ENCODE measurements at regions not wholly inside any gene's neighbourhood (a gene's known extent, or its start where the extent isn't known, plus 50 kb on each side); places are given as distances from the start of the nearest gene placed in this dataset.
A peak's percentile ranks its signal among the peaks of the same experiment; 100 is the strongest.

DNA sequence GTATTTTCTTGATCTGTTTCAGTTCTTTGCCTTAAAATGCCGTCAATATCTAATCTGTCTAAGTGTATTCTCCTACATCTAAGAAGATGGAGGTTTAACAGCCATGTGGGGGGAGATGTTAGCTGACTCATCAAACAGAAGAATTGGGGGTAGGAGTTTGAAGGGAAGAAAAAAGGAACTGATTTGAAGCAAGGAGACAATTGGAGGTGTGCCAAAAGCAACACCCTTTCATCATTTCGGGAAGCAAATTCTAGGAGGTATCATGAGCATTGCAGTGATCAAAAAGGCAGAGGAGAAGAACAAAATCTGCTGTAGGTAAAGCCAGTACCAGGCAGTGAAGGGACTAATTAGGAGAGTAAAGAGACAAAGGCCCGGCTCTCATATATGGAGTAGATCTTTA, 337.3 kb upstream of the TBC1D5 start:
- no peaks in the 10 kb centered on the region for H3K27me3 ChIP-seq (replicated peaks in 2 of 5; ENCODE audit: control insufficient read depth in 4 of 5, insufficient read depth in 5 of 5, low read length in 4 of 5)
- H3K4me3 ChIP-seq (ENCODE audit: control insufficient read depth in 1 of 7, extremely low read depth in 1 of 7, insufficient read depth in 4 of 7, low read depth in 2 of 7, low read length in 6 of 7): no peak overlapping the region
- peak; percentile 72 to 90 (median 88) for DNase-seq
- H3K36me3 ChIP-seq (ENCODE audit: control insufficient read depth in 4 of 4, insufficient read depth in 4 of 4, low read length in 3 of 4): no peaks in the 10 kb centered on the region
- no peak overlapping the region for H3K27ac ChIP-seq (ENCODE audit: insufficient read depth in 1 of 2, low read depth in 1 of 2, low read length in 2 of 2, poor library complexity in 1 of 2, severe bottlenecking in 2 of 2)
- ChIA-PET CTCF (interaction anchor here (0.6 kb wide), 1 partner anchor 606 kb away, joined by 3 read pairs; no protein-coding TSS in a partner anchor), POLR2A (no interaction called here)
- H3K9me3 ChIP-seq (ENCODE audit: control extremely low read depth in 1 of 5, control insufficient read depth in 4 of 5, insufficient read depth in 2 of 5, low read depth in 1 of 5, low read length in 4 of 5): peaks cover 0 to 4% (median 0%) of the 10 kb centered on the region in 5 experiments
- WGBS (ENCODE audit: insufficient coverage): 0% methylated on average over 1 of the region's 3 CpGs
- peaks cover 5 to 32% (median 25%) of the 10 kb centered on the region in 4 experiments for H3K4me1 ChIP-seq (ENCODE audit: control extremely low read depth in 1 of 4, control insufficient read depth in 4 of 4, insufficient read depth in 4 of 4, low read length in 3 of 4)

DNA sequence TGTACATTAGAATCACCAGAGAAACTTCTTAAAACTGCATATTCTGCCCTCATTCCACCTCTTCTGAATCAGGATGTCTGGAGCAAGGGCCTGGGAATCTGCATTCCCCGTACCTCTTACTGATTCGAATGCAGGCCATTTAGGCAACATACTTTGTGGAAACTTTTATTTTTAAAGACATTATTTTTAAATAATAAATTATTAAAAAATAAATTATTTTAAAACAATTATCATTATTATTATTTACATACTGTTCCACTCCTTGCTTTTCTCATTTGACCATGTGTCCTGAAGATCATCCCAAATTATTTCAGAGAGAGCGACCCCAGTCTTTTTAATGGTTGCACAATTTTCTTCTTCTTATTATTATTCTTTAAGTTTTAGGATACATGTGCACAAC, 336.6 kb upstream of the TBC1D5 start:
- H3K4me3 ChIP-seq (ENCODE audit: control insufficient read depth in 1 of 7, extremely low read depth in 1 of 7, insufficient read depth in 4 of 7, low read depth in 2 of 7, low read length in 6 of 7): no peak overlapping the region
- peaks cover 5 to 32% (median 25%) of the 10 kb centered on the region in 4 experiments for H3K4me1 ChIP-seq (ENCODE audit: control extremely low read depth in 1 of 4, control insufficient read depth in 4 of 4, insufficient read depth in 4 of 4, low read length in 3 of 4)
- no peak for DNase-seq
- WGBS (ENCODE audit: insufficient coverage): no CpG with 5 or more reads among the region's 3 CpGs
- no peak overlapping the region for H3K27ac ChIP-seq (ENCODE audit: insufficient read depth in 1 of 2, low read depth in 1 of 2, low read length in 2 of 2, poor library complexity in 1 of 2, severe bottlenecking in 2 of 2)
- H3K27me3 ChIP-seq (replicated peaks in 2 of 5; ENCODE audit: control insufficient read depth in 4 of 5, insufficient read depth in 5 of 5, low read length in 4 of 5): no peaks in the 10 kb centered on the region
- CTCF ChIA-PET: no interaction called here
- H3K36me3 ChIP-seq (ENCODE audit: control insufficient read depth in 4 of 4, insufficient read depth in 4 of 4, low read length in 3 of 4): no peaks in the 10 kb centered on the region
- POLR2A ChIA-PET: no interaction called here
- H3K9me3 ChIP-seq (ENCODE audit: control extremely low read depth in 1 of 5, control insufficient read depth in 4 of 5, insufficient read depth in 2 of 5, low read depth in 1 of 5, low read length in 4 of 5): peaks cover 0 to 4% (median 0%) of the 10 kb centered on the region in 5 experiments

DNA sequence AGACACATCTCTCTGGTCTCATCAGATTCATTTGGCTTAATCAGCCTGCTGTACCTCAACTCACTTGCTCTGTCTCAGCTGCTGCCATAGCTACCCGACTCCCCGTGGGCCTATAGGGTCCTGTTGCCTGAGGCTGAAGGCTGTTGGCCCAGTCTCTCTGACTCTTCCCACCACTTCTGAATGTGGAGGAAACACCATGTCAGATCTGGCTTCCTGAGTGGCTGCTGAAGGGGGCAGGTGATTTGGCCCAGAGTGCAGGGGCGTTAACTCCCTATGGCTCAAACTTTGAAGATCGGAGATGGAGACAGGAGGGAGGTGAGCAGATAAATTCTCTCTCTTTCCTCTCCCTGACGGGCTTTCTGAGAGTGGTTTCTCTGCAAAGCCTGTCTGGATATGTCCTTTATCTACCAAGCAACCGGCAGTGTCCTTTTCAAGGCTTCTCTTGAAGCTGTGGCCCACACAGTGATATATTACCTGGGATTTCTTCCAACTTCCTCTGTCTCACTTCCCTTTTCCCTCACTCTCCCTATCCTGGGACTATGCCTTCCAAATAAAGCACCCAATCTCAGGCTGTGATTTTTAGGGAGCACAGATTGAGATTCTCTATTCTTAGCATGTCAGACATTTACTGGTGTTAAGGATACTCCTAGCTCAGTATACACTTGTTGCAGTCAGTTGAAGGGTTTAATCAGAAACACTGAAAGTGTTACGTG, 334.9 kb upstream of the TBC1D5 start:
- CTCF ChIA-PET: no interaction called here
- Histone ChIP-seq H3K4me3 (ENCODE audit: control insufficient read depth in 1 of 7, extremely low read depth in 1 of 7, insufficient read depth in 4 of 7, low read depth in 2 of 7, low read length in 6 of 7) (peak overlapping the region in 1 of 7 experiments; percentile 27), H3K36me3 (ENCODE audit: control insufficient read depth in 4 of 4, insufficient read depth in 4 of 4, low read length in 3 of 4) (no peaks in the 10 kb centered on the region), H3K27me3 (replicated peaks in 2 of 5; ENCODE audit: control insufficient read depth in 4 of 5, insufficient read depth in 5 of 5, low read length in 4 of 5) (no peaks in the 10 kb centered on the region), H3K9me3 (ENCODE audit: control extremely low read depth in 1 of 5, control insufficient read depth in 4 of 5, insufficient read depth in 2 of 5, low read depth in 1 of 5, low read length in 4 of 5) (no peaks in the 10 kb centered on the region), H3K27ac (ENCODE audit: insufficient read depth in 1 of 2, low read depth in 1 of 2, low read length in 2 of 2, poor library complexity in 1 of 2, severe bottlenecking in 2 of 2) (no peak overlapping the region), H3K4me1 (ENCODE audit: control extremely low read depth in 1 of 4, control insufficient read depth in 4 of 4, insufficient read depth in 4 of 4, low read length in 3 of 4) (peaks cover 5 to 32% (median 25%) of the 10 kb centered on the region in 4 experiments)
- POLR2A ChIA-PET: interaction anchor here (0.6 kb wide), 1 partner anchor 9 kb away, joined by 6 read pairs; no protein-coding TSS in a partner anchor
- DNase-seq: peak in 2 of 3 donors; percentile 58 to 68
- 12% methylated on average over 7 of the region's 7 CpGs for WGBS (ENCODE audit: insufficient coverage)

DNA sequence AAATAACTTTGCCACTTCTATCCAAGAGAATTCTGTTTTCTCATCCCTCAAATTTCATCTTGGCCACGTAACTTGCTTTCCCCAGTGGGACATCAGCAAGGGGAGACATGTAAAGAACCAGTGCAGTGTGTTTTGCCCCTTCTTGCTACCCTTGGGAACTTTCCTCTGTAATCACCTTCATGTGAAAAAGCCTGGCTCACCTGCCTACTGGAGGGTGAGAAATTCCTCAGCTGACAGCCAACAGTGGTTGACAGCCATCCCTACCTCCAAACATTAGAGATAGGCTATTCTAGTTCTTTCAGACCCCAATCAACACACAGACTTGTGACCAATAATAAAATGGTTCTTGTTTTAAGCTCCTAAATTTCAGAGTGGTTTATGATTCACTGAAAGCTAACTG, 333.9 kb upstream of the TBC1D5 start:
- no peak overlapping the region for H3K27ac ChIP-seq (ENCODE audit: insufficient read depth in 1 of 2, low read depth in 1 of 2, low read length in 2 of 2, poor library complexity in 1 of 2, severe bottlenecking in 2 of 2)
- DNase-seq: no peak
- CTCF ChIA-PET: interaction anchor here (1.1 kb wide), 1 partner anchor 27 kb away, joined by 3 read pairs; no protein-coding TSS in a partner anchor
- H3K27me3 ChIP-seq (replicated peaks in 2 of 5; ENCODE audit: control insufficient read depth in 4 of 5, insufficient read depth in 5 of 5, low read length in 4 of 5): no peaks in the 10 kb centered on the region
- POLR2A ChIA-PET: interaction anchor here (0.6 kb wide), 1 partner anchor 162 kb away, joined by 6 read pairs; no protein-coding TSS in a partner anchor
- no peaks in the 10 kb centered on the region for H3K9me3 ChIP-seq (ENCODE audit: control extremely low read depth in 1 of 5, control insufficient read depth in 4 of 5, insufficient read depth in 2 of 5, low read depth in 1 of 5, low read length in 4 of 5)
- 100% methylated on average over 1 of the region's 1 CpG for WGBS (ENCODE audit: insufficient coverage)
- H3K36me3 ChIP-seq (ENCODE audit: control insufficient read depth in 4 of 4, insufficient read depth in 4 of 4, low read length in 3 of 4): no peaks in the 10 kb centered on the region
- H3K4me1 ChIP-seq (ENCODE audit: control extremely low read depth in 1 of 4, control insufficient read depth in 4 of 4, insufficient read depth in 4 of 4, low read length in 3 of 4): peaks cover 5 to 32% (median 26%) of the 10 kb centered on the region in 4 experiments
- H3K4me3 ChIP-seq (ENCODE audit: control insufficient read depth in 1 of 7, extremely low read depth in 1 of 7, insufficient read depth in 4 of 7, low read depth in 2 of 7, low read length in 6 of 7): peak overlapping the region in 1 of 7 experiments; percentile 7

DNA sequence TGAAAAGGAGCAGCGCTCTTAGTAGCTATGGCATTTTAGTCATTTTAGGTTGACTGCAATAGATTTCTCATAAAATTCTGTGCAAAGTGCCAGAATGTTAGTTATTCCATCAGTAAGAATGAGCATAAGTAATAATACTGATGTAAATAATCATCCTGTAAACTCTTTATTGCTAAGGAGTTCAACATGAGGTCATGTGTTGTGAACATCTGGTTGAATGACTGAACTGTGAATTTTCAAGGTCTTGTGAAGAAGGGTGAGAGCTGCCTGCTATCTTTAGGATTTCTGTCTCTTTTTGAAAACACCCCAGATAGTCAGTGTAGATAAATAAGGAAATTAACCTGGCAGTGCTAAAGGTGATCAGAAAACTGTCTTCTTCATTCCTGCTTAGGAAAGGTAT, 333.4 kb upstream of the TBC1D5 start:
- Histone ChIP-seq H3K4me3 (ENCODE audit: control insufficient read depth in 1 of 7, extremely low read depth in 1 of 7, insufficient read depth in 4 of 7, low read depth in 2 of 7, low read length in 6 of 7) (no peak overlapping the region), H3K27ac (ENCODE audit: insufficient read depth in 1 of 2, low read depth in 1 of 2, low read length in 2 of 2, poor library complexity in 1 of 2, severe bottlenecking in 2 of 2) (no peak overlapping the region), H3K27me3 (replicated peaks in 2 of 5; ENCODE audit: control insufficient read depth in 4 of 5, insufficient read depth in 5 of 5, low read length in 4 of 5) (no peaks in the 10 kb centered on the region), H3K4me1 (ENCODE audit: control extremely low read depth in 1 of 4, control insufficient read depth in 4 of 4, insufficient read depth in 4 of 4, low read length in 3 of 4) (peaks cover 4 to 32% (median 24%) of the 10 kb centered on the region in 4 experiments), H3K9me3 (ENCODE audit: control extremely low read depth in 1 of 5, control insufficient read depth in 4 of 5, insufficient read depth in 2 of 5, low read depth in 1 of 5, low read length in 4 of 5) (no peaks in the 10 kb centered on the region), H3K36me3 (ENCODE audit: control insufficient read depth in 4 of 4, insufficient read depth in 4 of 4, low read length in 3 of 4) (no peaks in the 10 kb centered on the region)
- DNase-seq: peak in 1 of 3 donors; percentile 19
- CTCF ChIA-PET: interaction anchor here (1.1 kb wide), 1 partner anchor 27 kb away, joined by 3 read pairs; no protein-coding TSS in a partner anchor
- no CpG with 5 or more reads among the region's 1 CpG for WGBS (ENCODE audit: insufficient coverage)
- POLR2A ChIA-PET: no interaction called here

DNA sequence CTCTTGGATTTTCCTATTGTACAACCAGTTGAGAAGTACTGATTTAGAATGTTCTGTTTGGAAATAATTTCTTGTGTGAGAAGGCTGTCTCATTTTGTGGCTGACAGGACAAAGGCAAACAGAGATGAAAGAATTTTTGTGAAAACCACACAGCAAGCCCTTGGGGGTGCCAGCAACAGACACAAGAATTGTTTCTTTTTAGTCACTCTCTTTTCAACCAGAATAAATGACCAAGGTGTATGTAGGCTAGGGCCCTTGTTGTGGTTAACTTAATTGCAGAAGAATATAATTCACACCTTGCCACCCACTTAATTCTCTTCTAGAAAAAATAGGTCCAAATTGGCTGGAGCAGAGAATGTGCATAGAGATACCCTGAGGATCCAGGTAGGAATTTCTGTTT, 329.4 kb upstream of the TBC1D5 start:
- ChIA-PET POLR2A (no interaction called here), CTCF (no interaction called here)
- peaks cover 0 to 9% (median 3%) of the 10 kb centered on the region in 4 experiments for H3K4me1 ChIP-seq (ENCODE audit: control extremely low read depth in 1 of 4, control insufficient read depth in 4 of 4, insufficient read depth in 4 of 4, low read length in 3 of 4)
- no peaks in the 10 kb centered on the region for H3K9me3 ChIP-seq (ENCODE audit: control extremely low read depth in 1 of 5, control insufficient read depth in 4 of 5, insufficient read depth in 2 of 5, low read depth in 1 of 5, low read length in 4 of 5)
- no peaks in the 10 kb centered on the region for H3K27me3 ChIP-seq (replicated peaks in 2 of 5; ENCODE audit: control insufficient read depth in 4 of 5, insufficient read depth in 5 of 5, low read length in 4 of 5)
- no peak overlapping the region for H3K27ac ChIP-seq (ENCODE audit: insufficient read depth in 1 of 2, low read depth in 1 of 2, low read length in 2 of 2, poor library complexity in 1 of 2, severe bottlenecking in 2 of 2)
- H3K4me3 ChIP-seq (ENCODE audit: control insufficient read depth in 1 of 7, extremely low read depth in 1 of 7, insufficient read depth in 4 of 7, low read depth in 2 of 7, low read length in 6 of 7): no peak overlapping the region
- no peak for DNase-seq
- peaks cover 0 to 2% (median 0%) of the 10 kb centered on the region in 4 experiments for H3K36me3 ChIP-seq (ENCODE audit: control insufficient read depth in 4 of 4, insufficient read depth in 4 of 4, low read length in 3 of 4)

DNA sequence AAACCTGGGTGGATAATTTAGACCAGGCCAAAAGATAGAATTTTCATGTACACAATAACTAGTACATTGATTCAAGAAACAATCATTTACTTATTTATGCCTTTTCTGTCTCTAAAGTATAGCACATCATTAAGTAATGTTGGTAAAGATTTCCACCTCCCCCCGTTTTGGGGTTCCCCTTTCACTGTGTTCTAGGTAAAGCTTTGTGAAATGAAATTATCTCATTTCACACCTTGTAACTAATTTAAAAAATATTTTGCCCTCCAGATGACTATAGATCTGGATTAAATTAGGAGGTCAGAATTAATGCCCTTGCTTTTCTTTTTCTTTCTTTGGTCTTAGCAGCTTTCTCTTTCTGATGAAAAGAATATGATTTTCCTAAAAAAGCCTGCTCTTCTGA, 328.5 kb upstream of the TBC1D5 start:
- Histone ChIP-seq H3K4me1 (ENCODE audit: control extremely low read depth in 1 of 4, control insufficient read depth in 4 of 4, insufficient read depth in 4 of 4, low read length in 3 of 4) (peaks cover 0 to 2% (median under 1%) of the 10 kb centered on the region in 4 experiments), H3K36me3 (ENCODE audit: control insufficient read depth in 4 of 4, insufficient read depth in 4 of 4, low read length in 3 of 4) (peaks cover 0 to 2% (median 0%) of the 10 kb centered on the region in 4 experiments), H3K27ac (ENCODE audit: insufficient read depth in 1 of 2, low read depth in 1 of 2, low read length in 2 of 2, poor library complexity in 1 of 2, severe bottlenecking in 2 of 2) (no peak overlapping the region), H3K4me3 (ENCODE audit: control insufficient read depth in 1 of 7, extremely low read depth in 1 of 7, insufficient read depth in 4 of 7, low read depth in 2 of 7, low read length in 6 of 7) (no peak overlapping the region), H3K27me3 (replicated peaks in 2 of 5; ENCODE audit: control insufficient read depth in 4 of 5, insufficient read depth in 5 of 5, low read length in 4 of 5) (no peaks in the 10 kb centered on the region), H3K9me3 (ENCODE audit: control extremely low read depth in 1 of 5, control insufficient read depth in 4 of 5, insufficient read depth in 2 of 5, low read depth in 1 of 5, low read length in 4 of 5) (no peaks in the 10 kb centered on the region)
- WGBS (ENCODE audit: insufficient coverage): no CpG with 5 or more reads among the region's 1 CpG
- ChIA-PET CTCF (no interaction called here), POLR2A (no interaction called here)
- no peak for DNase-seq

All from common myeloid progenitor, CD34-positive (primary cell).